C4-2B (cell line): ENCODE measurements at regions not wholly inside any gene's neighbourhood (a gene's known extent, or its start where the extent isn't known, plus 50 kb on each side); places are given as distances from the start of the nearest gene placed in this dataset.
"Not testable (repeated sequence)": the region's sequence is repeated elsewhere in the genome, so short reads cannot be mapped to it uniquely, and the experiment has no call there.

Experiments
- CTCF ChIP-seq: fragments of 450-650 bp; conservative IDR thresholded peaks from 2 replicates; pipeline ENCODE4 v1.5.1; 2017; ENCODE audit warnings: mild to moderate bottlenecking
- ZFX ChIP-seq: fragments of 450-650 bp; IDR thresholded peaks from 2 replicates; pipeline ENCODE4 v1.6.1; 2017

- TF ChIP-seq CTCF, ZFX: not testable (repeated sequence)
These were observed 102.8 kb upstream of the KCNMA1 start for GRCh38 chr10:77740396-77740795.
